WTC11 (cell line): ENCODE measurements at regions not wholly inside any gene's neighbourhood (a gene's known extent, or its start where the extent isn't known, plus 50 kb on each side); places are given as distances from the start of the nearest gene placed in this dataset.

Experiments
- ATAC-seq: fragments of 200-7000 bp; cut with Tn5 transposase; 2 replicates; pipeline ENCODE4 v1.10.0; 2021; ENCODE audit warnings: mild to moderate bottlenecking, moderate library complexity
- CTCF ChIA-PET: fragments of 300-600 bp; sonication (Branson Sonifier 250); formaldehyde crosslinking; loops from one replicate; lab custom pipeline; 2021; ENCODE audit warnings: antibody characterized with exemption; lab: Charles Lee
- POLR2A ChIA-PET: fragments of 350-600 bp; sonication (Branson Sonifier 250); formaldehyde crosslinking; loops from one replicate; lab custom pipeline; 2021; ENCODE audit warnings: antibody characterized with exemption; lab: Charles Lee
- DNase-seq: peaks from one replicate; pipeline ENCODE4 v3.0.0; 2021; ENCODE audit warnings: low spot score
- H3K27ac Mint-ChIP-seq: 2 replicates; pipeline ENCODE4 v1.8.0; 2021; ENCODE audit warnings: mixed read lengths
- H3K27me3 Mint-ChIP-seq: 2 replicates; pipeline ENCODE4 v1.8.0; 2021; ENCODE audit warnings: low read depth, mild to moderate bottlenecking, moderate library complexity, mixed read lengths
- H3K36me3 Mint-ChIP-seq: 2 replicates; pipeline ENCODE4 v1.8.0; 2021; ENCODE audit warnings: mixed read lengths
- H3K4me1 Mint-ChIP-seq: 2 replicates; pipeline ENCODE4 v1.8.0; 2022; ENCODE audit warnings: mixed read lengths
- H3K4me3 Mint-ChIP-seq: 2 replicates; pipeline ENCODE4 v1.8.0; 2021; ENCODE audit warnings: mild to moderate bottlenecking, moderate library complexity, mixed read lengths
- H3K9me3 Mint-ChIP-seq: 2 replicates; pipeline ENCODE4 v1.8.0; 2021; ENCODE audit warnings: mixed read lengths
- ESRRA ChIP-seq: sonication (generic); formaldehyde crosslinking; IDR thresholded peaks from 2 replicates; pipeline ENCODE4 v1.8.1; 2022; ENCODE audit warnings: mild to moderate bottlenecking, missing genetic modification reagents, borderline replicate concordance
- ETV6 ChIP-seq: sonication (generic); formaldehyde crosslinking; IDR thresholded peaks from 2 replicates; pipeline ENCODE4 v1.8.1; 2022; ENCODE audit warnings: mild to moderate bottlenecking, missing genetic modification reagents
- FOXK1 ChIP-seq: sonication (generic); formaldehyde crosslinking; IDR thresholded peaks from 2 replicates; pipeline ENCODE4 v1.8.0; 2022; ENCODE audit warnings: mild to moderate bottlenecking, moderate library complexity, missing genetic modification reagents
- GRHL2 ChIP-seq: fragments of 250-450 bp; sonication (Bioruptor Pico); IDR thresholded peaks from 2 replicates; pipeline ENCODE4 v1.8.0; 2022; ENCODE audit warnings: mild to moderate bottlenecking, moderate library complexity; ENCODE audit not compliant: insufficient replicate concordance, severe bottlenecking
- NFE2L1 ChIP-seq: sonication (generic); formaldehyde crosslinking; IDR thresholded peaks from 2 replicates; pipeline ENCODE4 v1.8.1; 2023; ENCODE audit warnings: missing genetic modification reagents
- NR3C1 ChIP-seq: sonication (generic); formaldehyde crosslinking; conservative IDR thresholded peaks from 2 replicates; pipeline ENCODE4 v1.8.1; 2023; ENCODE audit warnings: low read depth, mild to moderate bottlenecking, missing genetic modification reagents
- PRRX2 ChIP-seq: fragments of 250-450 bp; sonication (Bioruptor Pico); IDR thresholded peaks from 2 replicates; pipeline ENCODE4 v1.8.0; 2021; ENCODE audit warnings: mild to moderate bottlenecking
- TEAD1 ChIP-seq: sonication (generic); formaldehyde crosslinking; IDR thresholded peaks from 2 replicates; pipeline ENCODE4 v1.8.0; 2022; ENCODE audit warnings: mild to moderate bottlenecking, missing genetic modification reagents
- ZNF219 ChIP-seq: sonication (generic); formaldehyde crosslinking; IDR thresholded peaks from 2 replicates; pipeline ENCODE4 v1.8.0; 2023; ENCODE audit warnings: missing genetic modification reagents, mild to moderate bottlenecking, borderline replicate concordance
- ZNF416 ChIP-seq: fragments of 250-450 bp; sonication (Bioruptor Pico); IDR thresholded peaks from 2 replicates; pipeline ENCODE4 v1.9.0; 2021; ENCODE audit warnings: mild to moderate bottlenecking, inconsistent platforms
- ZNF423 ChIP-seq: fragments of 250-450 bp; sonication (Bioruptor Pico); IDR thresholded peaks from 2 replicates; pipeline ENCODE4 v2.1.2; 2022; ENCODE audit warnings: mild to moderate bottlenecking, moderate library complexity
- ZNF671 ChIP-seq: fragments of 250-450 bp; sonication (Bioruptor Pico); IDR thresholded peaks from 2 replicates; pipeline ENCODE4 v1.8.0; 2021; ENCODE audit warnings: mild to moderate bottlenecking
- TF ChIP-seq, protein P1 (sequence below): sonication (generic); formaldehyde crosslinking; IDR thresholded peaks from 2 replicates; pipeline ENCODE4 v1.8.0; 2022; ENCODE audit warnings: mild to moderate bottlenecking, missing genetic modification reagents
- TF ChIP-seq, protein P2 (sequence below): fragments of 250-450 bp; sonication (Bioruptor Pico); IDR thresholded peaks from 2 replicates; pipeline ENCODE4 v1.8.0; 2021; ENCODE audit warnings: mild to moderate bottlenecking
- TF ChIP-seq, protein P3 (sequence below): sonication (generic); formaldehyde crosslinking; IDR thresholded peaks from 2 replicates; pipeline ENCODE4 v1.8.1; 2022; ENCODE audit warnings: mild to moderate bottlenecking, moderate library complexity, missing genetic modification reagents
- TF ChIP-seq, protein P4 (sequence below): sonication (generic); formaldehyde crosslinking; IDR thresholded peaks from 2 replicates; pipeline ENCODE4 v1.8.1; 2022; ENCODE audit warnings: low read depth, missing genetic modification reagents, borderline replicate concordance
- TF ChIP-seq, protein P5 (sequence below): sonication (generic); formaldehyde crosslinking; IDR thresholded peaks from 2 replicates; pipeline ENCODE4 v1.8.0; 2023; ENCODE audit warnings: missing genetic modification reagents

DNA sequence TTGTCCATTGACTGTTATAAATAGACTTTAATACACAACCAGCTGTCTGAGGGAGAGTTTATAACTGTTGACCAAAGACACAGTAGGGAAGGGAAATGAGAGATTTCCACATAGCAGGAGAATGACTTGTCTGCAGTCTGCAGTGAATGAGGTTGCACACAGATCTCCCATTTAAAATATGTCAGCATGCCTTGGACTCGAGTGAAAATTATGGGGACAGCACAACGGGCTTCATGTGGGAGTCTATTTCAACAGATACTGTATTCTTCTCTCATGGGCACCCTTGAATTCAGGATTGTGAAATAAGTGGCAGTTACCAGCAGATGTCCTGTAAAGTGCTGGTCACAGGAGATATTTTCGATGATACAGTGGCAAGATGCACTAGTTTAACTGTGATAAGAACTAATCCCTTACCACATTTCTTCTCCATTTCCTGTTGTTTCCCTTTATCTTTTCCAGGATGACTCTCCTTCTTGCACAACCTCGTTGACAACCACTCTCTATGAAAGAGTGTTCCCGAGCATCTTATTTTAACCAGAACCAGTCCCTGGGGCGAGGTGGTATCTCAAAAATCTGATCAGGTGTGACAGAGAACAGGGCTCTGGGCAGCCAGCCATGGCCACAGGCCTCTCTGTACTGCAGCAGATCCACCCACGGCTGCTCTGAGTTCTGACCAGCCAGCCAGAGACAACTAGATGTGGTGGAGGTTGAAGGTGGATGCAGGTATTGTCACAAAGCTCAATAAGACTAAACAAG lies 51.5 kb upstream of the MAP3K1 start:
- TF ChIP-seq PRRX2 (CRISPR knock-in tag) = no peak
- TF ChIP-seq FOXK1 (CRISPR knock-in tag) = no peak
- TF ChIP-seq GRHL2 = no peak
- TF ChIP-seq ESRRA (CRISPR knock-in tag) = no peak
- TF ChIP-seq ZNF671 (CRISPR knock-in tag) = no peak
- no peak for ATAC-seq
- DNase-seq = no peak
- CTCF ChIA-PET = no interaction called here
- no peak overlapping the region for H3K4me3 Mint-ChIP-seq
- H3K36me3 Mint-ChIP-seq = no peaks in the 10 kb centered on the region
- no peaks in the 10 kb centered on the region for H3K27me3 Mint-ChIP-seq
- POLR2A ChIA-PET = no interaction called here
- no peak overlapping the region for H3K27ac Mint-ChIP-seq
- peaks cover 6% of the 10 kb centered on the region; the same call in 1 of the 2 replicates for H3K4me1 Mint-ChIP-seq
- H3K9me3 Mint-ChIP-seq = no peaks in the 10 kb centered on the region

DNA sequence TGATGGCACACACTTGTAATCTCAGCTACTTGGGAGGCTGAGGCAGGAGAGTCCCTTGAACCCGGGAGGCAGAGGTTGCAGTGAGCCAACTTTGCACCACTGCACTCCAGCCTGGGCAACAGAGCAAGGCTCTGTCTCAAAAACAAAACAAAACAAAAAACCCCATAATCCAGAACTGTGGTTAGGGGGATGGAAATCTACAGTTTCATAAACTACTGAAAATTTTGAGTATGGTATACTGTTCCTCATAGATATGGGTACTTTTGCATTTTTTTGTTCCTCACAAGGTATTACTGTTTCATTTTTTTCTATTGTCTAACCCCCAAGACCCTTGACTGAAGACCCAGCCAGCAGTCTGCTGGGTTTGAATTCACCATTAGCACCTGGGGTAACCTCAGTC lies 52.2 kb upstream of the MAP3K1 start:
- ATAC-seq (no peak), DNase-seq (no peak)
- H3K36me3 Mint-ChIP-seq = no peaks in the 10 kb centered on the region
- H3K27ac Mint-ChIP-seq = no peak overlapping the region
- H3K9me3 Mint-ChIP-seq = no peaks in the 10 kb centered on the region
- ChIA-PET CTCF (no interaction called here), POLR2A (no interaction called here)
- no peak for TF ChIP-seq NR3C1
- no peak for TF ChIP-seq ZNF423 (CRISPR knock-in tag)
- TF ChIP-seq, protein P1, sequence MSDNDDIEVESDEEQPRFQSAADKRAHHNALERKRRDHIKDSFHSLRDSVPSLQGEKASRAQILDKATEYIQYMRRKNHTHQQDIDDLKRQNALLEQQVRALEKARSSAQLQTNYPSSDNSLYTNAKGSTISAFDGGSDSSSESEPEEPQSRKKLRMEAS (CRISPR knock-in tag) = no peak
- no peak for TF ChIP-seq ZNF219 (CRISPR knock-in tag)
- no peak for TF ChIP-seq NFE2L1 (CRISPR knock-in tag)
- TF ChIP-seq TEAD1 (CRISPR knock-in tag) = no peak
- TF ChIP-seq, protein P2, sequence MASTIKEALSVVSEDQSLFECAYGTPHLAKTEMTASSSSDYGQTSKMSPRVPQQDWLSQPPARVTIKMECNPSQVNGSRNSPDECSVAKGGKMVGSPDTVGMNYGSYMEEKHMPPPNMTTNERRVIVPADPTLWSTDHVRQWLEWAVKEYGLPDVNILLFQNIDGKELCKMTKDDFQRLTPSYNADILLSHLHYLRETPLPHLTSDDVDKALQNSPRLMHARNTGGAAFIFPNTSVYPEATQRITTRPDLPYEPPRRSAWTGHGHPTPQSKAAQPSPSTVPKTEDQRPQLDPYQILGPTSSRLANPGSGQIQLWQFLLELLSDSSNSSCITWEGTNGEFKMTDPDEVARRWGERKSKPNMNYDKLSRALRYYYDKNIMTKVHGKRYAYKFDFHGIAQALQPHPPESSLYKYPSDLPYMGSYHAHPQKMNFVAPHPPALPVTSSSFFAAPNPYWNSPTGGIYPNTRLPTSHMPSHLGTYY = no peak
- TF ChIP-seq ETV6 (CRISPR knock-in tag) = no peak
- TF ChIP-seq, protein P3, sequence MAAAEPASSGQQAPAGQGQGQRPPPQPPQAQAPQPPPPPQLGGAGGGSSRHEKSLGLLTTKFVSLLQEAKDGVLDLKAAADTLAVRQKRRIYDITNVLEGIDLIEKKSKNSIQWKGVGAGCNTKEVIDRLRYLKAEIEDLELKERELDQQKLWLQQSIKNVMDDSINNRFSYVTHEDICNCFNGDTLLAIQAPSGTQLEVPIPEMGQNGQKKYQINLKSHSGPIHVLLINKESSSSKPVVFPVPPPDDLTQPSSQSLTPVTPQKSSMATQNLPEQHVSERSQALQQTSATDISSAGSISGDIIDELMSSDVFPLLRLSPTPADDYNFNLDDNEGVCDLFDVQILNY = no peak
- TF ChIP-seq, protein P4, sequence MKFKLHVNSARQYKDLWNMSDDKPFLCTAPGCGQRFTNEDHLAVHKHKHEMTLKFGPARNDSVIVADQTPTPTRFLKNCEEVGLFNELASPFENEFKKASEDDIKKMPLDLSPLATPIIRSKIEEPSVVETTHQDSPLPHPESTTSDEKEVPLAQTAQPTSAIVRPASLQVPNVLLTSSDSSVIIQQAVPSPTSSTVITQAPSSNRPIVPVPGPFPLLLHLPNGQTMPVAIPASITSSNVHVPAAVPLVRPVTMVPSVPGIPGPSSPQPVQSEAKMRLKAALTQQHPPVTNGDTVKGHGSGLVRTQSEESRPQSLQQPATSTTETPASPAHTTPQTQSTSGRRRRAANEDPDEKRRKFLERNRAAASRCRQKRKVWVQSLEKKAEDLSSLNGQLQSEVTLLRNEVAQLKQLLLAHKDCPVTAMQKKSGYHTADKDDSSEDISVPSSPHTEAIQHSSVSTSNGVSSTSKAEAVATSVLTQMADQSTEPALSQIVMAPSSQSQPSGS (CRISPR knock-in tag) = no peak
- H3K4me1 Mint-ChIP-seq = peaks cover 6% of the 10 kb centered on the region; the same call in 1 of the 2 replicates
- H3K27me3 Mint-ChIP-seq = no peaks in the 10 kb centered on the region
- no peak overlapping the region for H3K4me3 Mint-ChIP-seq

DNA sequence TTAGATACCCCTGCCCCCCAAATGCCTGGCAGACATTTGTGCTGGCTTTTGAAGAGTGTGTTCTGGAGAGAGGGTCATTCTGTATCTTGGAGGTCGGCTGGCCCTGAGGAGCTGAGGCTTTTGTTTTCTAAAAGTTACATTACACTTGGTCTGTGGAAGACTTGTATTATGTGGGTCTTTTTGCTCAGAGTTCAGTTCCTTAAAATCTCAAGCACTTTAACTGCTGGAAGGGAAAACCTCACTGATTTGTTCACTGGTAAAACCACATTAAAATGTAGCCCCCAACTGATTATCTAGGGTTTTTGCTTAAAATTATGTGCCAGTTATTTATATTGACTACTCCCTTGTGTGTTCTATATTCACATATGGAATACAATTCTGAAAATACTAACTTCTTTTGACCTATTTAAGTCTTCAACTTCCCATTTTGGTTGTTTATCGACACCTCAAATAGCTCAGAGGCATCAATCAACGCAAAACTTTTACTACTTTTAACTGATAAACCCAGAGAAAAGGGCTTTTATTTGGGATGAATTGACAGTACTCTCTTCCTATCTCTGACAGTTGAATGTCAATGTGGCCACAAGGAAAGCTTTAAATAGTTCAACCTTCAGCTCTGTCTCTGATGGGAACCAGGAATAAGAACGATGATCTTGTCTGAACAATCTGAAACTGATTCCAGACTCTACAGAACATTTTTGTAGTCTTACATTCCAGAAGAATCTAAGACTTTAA lies 54.0 kb upstream of the MAP3K1 start:
- no peak overlapping the region for H3K27ac Mint-ChIP-seq
- TF ChIP-seq, protein P5, sequence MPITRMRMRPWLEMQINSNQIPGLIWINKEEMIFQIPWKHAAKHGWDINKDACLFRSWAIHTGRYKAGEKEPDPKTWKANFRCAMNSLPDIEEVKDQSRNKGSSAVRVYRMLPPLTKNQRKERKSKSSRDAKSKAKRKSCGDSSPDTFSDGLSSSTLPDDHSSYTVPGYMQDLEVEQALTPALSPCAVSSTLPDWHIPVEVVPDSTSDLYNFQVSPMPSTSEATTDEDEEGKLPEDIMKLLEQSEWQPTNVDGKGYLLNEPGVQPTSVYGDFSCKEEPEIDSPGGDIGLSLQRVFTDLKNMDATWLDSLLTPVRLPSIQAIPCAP (CRISPR knock-in tag) = no peak
- no peak for TF ChIP-seq ZNF416 (CRISPR knock-in tag)
- TF ChIP-seq, all 79 proteins: peak for 0
- ATAC-seq (no peak), DNase-seq (no peak)
- Mint-ChIP-seq H3K36me3 (no peaks in the 10 kb centered on the region), H3K9me3 (no peaks in the 10 kb centered on the region), H3K27me3 (no peaks in the 10 kb centered on the region), H3K4me3 (no peak overlapping the region), H3K4me1 (peaks cover 6% of the 10 kb centered on the region; the same call in 1 of the 2 replicates)
- ChIA-PET CTCF (no interaction called here), POLR2A (interaction anchor here (0.6 kb wide), 1 partner anchor 60 kb away, joined by 3 read pairs; no protein-coding TSS in a partner anchor)
